PC-3 (cell line): ENCODE measurements at regions not wholly inside any gene's neighbourhood (a gene's known extent, or its start where the extent isn't known, plus 50 kb on each side); places are given as distances from the start of the nearest gene placed in this dataset.

Experiments used
- ATAC-seq: fragments of 200-7000 bp; cut with Tn5 transposase; 2 replicates; pipeline ENCODE4 v1.9.1; 2020; ENCODE audit warnings: mild to moderate bottlenecking, moderate library complexity
- BruUV-seq: library from RNA; stranded (reverse); fragments of 400-500 nt; replicated peaks from 2 replicates; lab custom pipeline; 2021; lab: Mats Ljungman, UMichigan
- CTCF ChIA-PET: fragments of 300-600 bp; sonication (Branson Sonifier 250); formaldehyde crosslinking; loops from one replicate; lab custom pipeline; 2022; ENCODE audit warnings: antibody characterized with exemption; lab: Charles Lee
- POLR2A ChIA-PET: fragments of 300-600 bp; sonication (Branson Sonifier 250); formaldehyde crosslinking; loops from one replicate; lab custom pipeline; 2022; ENCODE audit warnings: antibody characterized with exemption; ENCODE audit not compliant: unreplicated experiment; lab: Charles Lee
- DNase-seq: peaks from one replicate; pipeline ENCODE4 v3.0.0-alpha.2; 2015
- H2AFZ ChIP-seq: fragments of 300-600 bp; sonication (generic); 2 replicates; pipeline ENCODE4 v1.6.0; 2016; ENCODE audit warnings: antibody characterized with exemption, low read length
- H3F3A ChIP-seq: fragments of 300-600 bp; sonication (generic); one replicate; pipeline ENCODE4 v1.6.0; 2017; ENCODE audit warnings: antibody characterized with exemption, low read length, control low read depth, mild to moderate bottlenecking; ENCODE audit not compliant: unreplicated experiment
- H3K27ac ChIP-seq: fragments of 300-600 bp; sonication (generic); 2 replicates; pipeline ENCODE4 v1.5.1; 2016; ENCODE audit warnings: mild to moderate bottlenecking, low read length
- H3K27me3 ChIP-seq: fragments of 300-600 bp; sonication (generic); 2 replicates; pipeline ENCODE4 v1.6.1; 2016; ENCODE audit warnings: low read length, mixed read lengths
- H3K36me3 ChIP-seq: fragments of 300-600 bp; sonication (generic); 2 replicates; pipeline ENCODE4 v1.6.1; 2016; ENCODE audit warnings: low read depth, mixed run types, low read length, mixed read lengths
- H3K4me1 ChIP-seq: fragments of 300-600 bp; sonication (generic); 2 replicates; pipeline ENCODE4 v1.5.1; 2016; ENCODE audit warnings: low read length; ENCODE audit not compliant: insufficient read depth
- H3K4me2 ChIP-seq: fragments of 300-600 bp; sonication (generic); 2 replicates; pipeline ENCODE4 v1.6.0; 2016; ENCODE audit warnings: low read length
- H3K4me3 ChIP-seq: fragments of 300-600 bp; sonication (generic); 2 replicates; pipeline ENCODE4 v1.5.1; 2016; ENCODE audit warnings: mild to moderate bottlenecking, low read length, mixed read lengths
- H3K79me2 ChIP-seq: fragments of 300-600 bp; sonication (generic); 2 replicates; pipeline ENCODE4 v1.6.1; 2017; ENCODE audit warnings: low read length, mixed read lengths
- H3K9ac ChIP-seq: fragments of 300-600 bp; sonication (generic); 2 replicates; pipeline ENCODE4 v1.6.0; 2016; ENCODE audit warnings: mild to moderate bottlenecking, low read length
- H3K9me2 ChIP-seq: fragments of 300-600 bp; sonication (generic); replicated peaks from 2 replicates; pipeline ENCODE4 v1.6.1; 2016; ENCODE audit warnings: mixed run types, low read length, mixed read lengths
- H3K9me3 ChIP-seq: fragments of 300-600 bp; sonication (generic); 2 replicates; pipeline ENCODE4 v1.6.1; 2016; ENCODE audit warnings: low read length, mixed read lengths
- H4K20me1 ChIP-seq: fragments of 300-600 bp; sonication (generic); 2 replicates; pipeline ENCODE4 v1.6.1; 2016; ENCODE audit warnings: low read length, mixed read lengths
- CTCF ChIP-seq: fragments of 300-600 bp; sonication (generic); conservative IDR thresholded peaks from 2 replicates; pipeline ENCODE4 v1.5.1; 2017; ENCODE audit warnings: antibody characterized with exemption, low read depth, mild to moderate bottlenecking, low read length
- EZH2 ChIP-seq: fragments of 300-600 bp; sonication (generic); IDR thresholded peaks from one replicate; pipeline ENCODE4 v1.6.1; 2017; ENCODE audit warnings: antibody characterized with exemption, mild to moderate bottlenecking, low read length; ENCODE audit not compliant: unreplicated experiment
- EZH2phosphoT487 ChIP-seq: fragments of 300-600 bp; sonication (generic); IDR thresholded peaks from 2 replicates; pipeline ENCODE4 v1.6.1; 2018; ENCODE audit warnings: mild to moderate bottlenecking, antibody characterized with exemption, low read length, borderline replicate concordance
- intact Hi-C: fragments of 100-400 bp; cut with micrococcal nuclease; formaldehyde crosslinking; loops from 2 replicates; pipeline ENCODE4 v1.9.0; 2023

- intact Hi-C loops: loop anchor here (10.0 kb wide), 2 partner anchors 238 to 628 kb away; no protein-coding TSS in a partner anchor
- Histone ChIP-seq H3K4me3 (no peak overlapping the region), H3K27me3 (no peaks in the 10 kb centered on the region), H3K9ac (no peak overlapping the region), H2AFZ (no peak overlapping the region), H3K4me2 (no peak overlapping the region), H3K4me1 (no peaks in the 10 kb centered on the region), H4K20me1 (no peaks in the 10 kb centered on the region), H3K27ac (no peak overlapping the region), H3K79me2 (no peaks in the 10 kb centered on the region), H3K9me2 (no peaks in the 10 kb centered on the region), H3K9me3 (no peaks in the 10 kb centered on the region), H3K36me3 (no peaks in the 10 kb centered on the region), H3F3A (no peaks in the 10 kb centered on the region)
- CTCF ChIA-PET: no interaction called here
- no peak for ATAC-seq
- DNase-seq: no peak
- no TSS peak for BruUV-seq
- POLR2A ChIA-PET: no interaction called here
- no peak for TF ChIP-seq EZH2phosphoT487
- TF ChIP-seq CTCF: no peak
- TF ChIP-seq EZH2: no peak
These were observed 329.2 kb downstream of the ZNF608 start for GRCh38 chr5:124417196-124417595.

- no peak for DNase-seq
- Histone ChIP-seq H3K4me3 (no peak overlapping the region), H3K4me2 (no peak overlapping the region), H3K9ac (no peak overlapping the region), H3K27ac (no peak overlapping the region), H3F3A (no peaks in the 10 kb centered on the region), H3K9me3 (no peaks in the 10 kb centered on the region), H3K4me1 (no peaks in the 10 kb centered on the region), H3K27me3 (no peaks in the 10 kb centered on the region), H3K79me2 (no peaks in the 10 kb centered on the region), H3K36me3 (no peaks in the 10 kb centered on the region), H2AFZ (no peak overlapping the region), H4K20me1 (no peaks in the 10 kb centered on the region), H3K9me2 (no peaks in the 10 kb centered on the region)
- POLR2A ChIA-PET: no interaction called here
- CTCF ChIA-PET: no interaction called here
- TF ChIP-seq CTCF (no peak), EZH2phosphoT487 (no peak), EZH2 (no peak)
- ATAC-seq: no peak
- intact Hi-C loops: loop anchor here (10.0 kb wide), 2 partner anchors 238 to 628 kb away; no protein-coding TSS in a partner anchor
- no TSS peak for BruUV-seq
These were observed 329.8 kb downstream of the ZNF608 start for GRCh38 chr5:124416627-124417026.

- intact Hi-C loops: loop anchor here (10.0 kb wide), 2 partner anchors 240 to 630 kb away; no protein-coding TSS in a partner anchor
These were observed 331.5 kb downstream of the ZNF608 start for GRCh38 chr5:124414973-124415372.

More at GRCh38 chr5:124414973-124415372, 331.5 kb downstream of the ZNF608 start:
- ChIA-PET POLR2A (no interaction called here), CTCF (no interaction called here)
- no peak overlapping the region for H3K4me2 ChIP-seq
- no peaks in the 10 kb centered on the region for H3K9me2 ChIP-seq
- DNase-seq (no peak), ATAC-seq (no peak)
- no peak overlapping the region for H2AFZ ChIP-seq
- H3K9ac ChIP-seq: no peak overlapping the region
- no peaks in the 10 kb centered on the region for H3K4me1 ChIP-seq
- H3K27me3 ChIP-seq: no peaks in the 10 kb centered on the region
- no peak overlapping the region for H3K27ac ChIP-seq
- no peaks in the 10 kb centered on the region for H3K9me3 ChIP-seq
- H3K36me3 ChIP-seq: no peaks in the 10 kb centered on the region
- TF ChIP-seq EZH2 (no peak), CTCF (no peak)
- H3K4me3 ChIP-seq: no peak overlapping the region
- no peaks in the 10 kb centered on the region for H3K79me2 ChIP-seq
- no TSS peak for BruUV-seq
- no peaks in the 10 kb centered on the region for H4K20me1 ChIP-seq
- no peaks in the 10 kb centered on the region for H3F3A ChIP-seq
